SK-N-SH (cell line): ENCODE measurements at regions not wholly inside any gene's neighbourhood (a gene's known extent, or its start where the extent isn't known, plus 50 kb on each side); places are given as distances from the start of the nearest gene placed in this dataset.

Experiments
- CTCF ChIA-PET: fragments of 300-600, 350-600 bp; formaldehyde crosslinking; extraction: SDS; loops from one replicate; lab custom pipeline; 2021; lab: Yijun Ruan, JAX
- POLR2A ChIA-PET: fragments of 350-600 bp; sonication (Branson Sonifier 250); formaldehyde crosslinking; extraction: SDS; loops from one replicate; lab custom pipeline; 2020; ENCODE audit warnings: antibody characterized with exemption, inconsistent platforms; lab: Yijun Ruan, JAX
- DNase-seq: peaks from one replicate; pipeline ENCODE4 v3.0.0; 2012
- H2AFZ ChIP-seq: fragments of 200-600 bp; sonication (generic); 2 replicates; pipeline ENCODE4 v1.8.1; 2016; ENCODE audit warnings: antibody characterized with exemption, mild to moderate bottlenecking, low read depth
- H3F3A ChIP-seq: fragments of 200-600 bp; sonication (generic); replicated peaks from 2 replicates; pipeline ENCODE3; 2016; ENCODE audit warnings: antibody characterized with exemption, mild to moderate bottlenecking; ENCODE audit not compliant: insufficient read depth
- H3K27ac ChIP-seq, 2 experiments: fragments of 200-500 bp in 1 of 2; fragments of 200-600 bp in 1 of 2; sonication (Bioruptor generic) in 1 of 2; sonication (generic), shearing (Covaris generic) in 1 of 2; 2 replicates each; pipeline versions ENCODE4 v1.5.1 to v1.6.1; 2014 to 2016; ENCODE audit warnings: low read depth in 2 of 2, inconsistent platforms in 1 of 2, low read length in 1 of 2, mild to moderate bottlenecking in 1 of 2, mixed read lengths in 1 of 2
- H3K27me3 ChIP-seq: fragments of 200-600 bp; sonication (generic), shearing (Covaris generic); 2 replicates; pipeline ENCODE4 v1.6.1; 2016; ENCODE audit warnings: mixed run types; ENCODE audit not compliant: insufficient read depth
- H3K36me3 ChIP-seq, 2 experiments: fragments of 200-500 bp in 1 of 2; fragments of 200-600 bp in 1 of 2; sonication (Bioruptor generic) in 1 of 2; sonication (generic) in 1 of 2; replicated peaks in 1 of 2; 2 replicates each; pipeline versions ENCODE3 to v1.5.1; 2014 to 2016; ENCODE audit warnings: low read length in 1 of 2, mild to moderate bottlenecking in 1 of 2; ENCODE audit not compliant: insufficient read depth in 2 of 2, control insufficient read depth in 1 of 2
- H3K4me1 ChIP-seq, 2 experiments: fragments of 200-500 bp in 1 of 2; fragments of 200-600 bp in 1 of 2; sonication (Bioruptor generic) in 1 of 2; sonication (generic), shearing (Covaris generic) in 1 of 2; 2 replicates each; pipeline versions ENCODE4 v1.5.1 to v1.6.1; 2014 to 2016; ENCODE audit warnings: low read depth in 1 of 2, low read length in 1 of 2, mixed run types in 1 of 2; ENCODE audit not compliant: insufficient read depth in 2 of 2, control insufficient read depth in 1 of 2
- H3K4me2 ChIP-seq: fragments of 200-600 bp; sonication (generic), shearing (Covaris generic); 2 replicates; pipeline ENCODE4 v1.6.1; 2017; ENCODE audit warnings: mixed run types
- H3K4me3 ChIP-seq, 2 experiments: fragments of 200-500 bp in 1 of 2; fragments of 200-600 bp in 1 of 2; sonication (Bioruptor generic) in 1 of 2; sonication (generic), shearing (Covaris generic) in 1 of 2; 2 replicates each; pipeline versions ENCODE4 v1.5.1 to v1.8.1; 2014 to 2016; ENCODE audit warnings: low read depth in 2 of 2, inconsistent platforms in 1 of 2, low read length in 1 of 2, mild to moderate bottlenecking in 1 of 2, mixed read lengths in 1 of 2, moderate library complexity in 1 of 2
- H3K79me2 ChIP-seq: fragments of 200-600 bp; sonication (generic); 2 replicates; pipeline ENCODE4 v1.8.1; 2017; ENCODE audit warnings: mild to moderate bottlenecking; ENCODE audit not compliant: insufficient read depth
- H3K9ac ChIP-seq: fragments of 200-600 bp; sonication (generic); 2 replicates; pipeline ENCODE4 v1.6.1; 2017; ENCODE audit warnings: mixed run types
- H3K9me2 ChIP-seq: fragments of 200-600 bp; sonication (generic); 2 replicates; pipeline ENCODE4 v1.6.1; 2017; ENCODE audit warnings: mixed run types
- H3K9me3 ChIP-seq: fragments of 200-600 bp; sonication (generic); 2 replicates; pipeline ENCODE4 v1.6.1; 2017; ENCODE audit warnings: mixed run types, mild to moderate bottlenecking, moderate library complexity
- H4K20me1 ChIP-seq: fragments of 200-600 bp; sonication (generic); 2 replicates; pipeline ENCODE4 v1.6.1; 2017; ENCODE audit warnings: mild to moderate bottlenecking, mixed run types; ENCODE audit not compliant: insufficient read depth
- CHD2 ChIP-seq: fragments of 150-350 bp; IDR thresholded peaks from 2 replicates; pipeline ENCODE4 v1.6.1; 2018; ENCODE audit warnings: low read length; ENCODE audit not compliant: partially characterized antibody
- ELF1 ChIP-seq: IDR thresholded peaks from 2 replicates; pipeline ENCODE4 v1.4.0; 2012
- EZH2phosphoT487 ChIP-seq: fragments of 200-600 bp; sonication (generic); IDR thresholded peaks from 2 replicates; pipeline ENCODE4 v1.6.1; 2017; ENCODE audit warnings: low read depth, mixed run types, mild to moderate bottlenecking, antibody characterized with exemption, moderate library complexity, borderline replicate concordance
- FOSL2 ChIP-seq: IDR thresholded peaks from 2 replicates; pipeline ENCODE4 v1.4.0; 2012; ENCODE audit warnings: low read depth, mild to moderate bottlenecking, moderate library complexity, borderline replicate concordance
- IRF3 ChIP-seq: fragments of 150-350 bp; IDR thresholded peaks from 2 replicates; pipeline ENCODE4 v1.6.1; 2016; ENCODE audit warnings: mild to moderate bottlenecking, low read depth, low read length
- MEF2A ChIP-seq: IDR thresholded peaks from 2 replicates; pipeline ENCODE4 v1.4.0; 2012; ENCODE audit warnings: low read depth, borderline replicate concordance
- RXRA ChIP-seq: IDR thresholded peaks from 2 replicates; pipeline ENCODE4 v1.4.0; 2012; ENCODE audit warnings: low read depth, mild to moderate bottlenecking, borderline replicate concordance
- SIN3A ChIP-seq: IDR thresholded peaks from 2 replicates; pipeline ENCODE4 v1.6.1; 2012; ENCODE audit warnings: low read depth, mild to moderate bottlenecking, low read length, moderate library complexity, borderline replicate concordance
- TCF12 ChIP-seq: IDR thresholded peaks from 2 replicates; pipeline ENCODE4 v1.4.0; 2012
- YY1 ChIP-seq: IDR thresholded peaks from 2 replicates; pipeline ENCODE4 v1.4.0; 2012; ENCODE audit warnings: low read depth, mild to moderate bottlenecking
- ZBTB33 ChIP-seq: IDR thresholded peaks from 2 replicates; pipeline ENCODE4 v1.4.0; 2012; ENCODE audit warnings: low read depth, borderline replicate concordance
- WGBS: methylation state at CpG from one replicate; pipeline ENCODE4 v1.1.6; 2017; ENCODE audit warnings: low lambda C conversion rate; 5-methylcytosine and 5-hydroxymethylcytosine counted together
- TF ChIP-seq, protein P1 (sequence below): IDR thresholded peaks from 2 replicates; pipeline ENCODE4 v1.6.1; 2012; ENCODE audit warnings: mild to moderate bottlenecking, low read depth, low read length, moderate library complexity
- TF ChIP-seq, protein P2 (sequence below): IDR thresholded peaks from 2 replicates; pipeline ENCODE4; 2012

DNA sequence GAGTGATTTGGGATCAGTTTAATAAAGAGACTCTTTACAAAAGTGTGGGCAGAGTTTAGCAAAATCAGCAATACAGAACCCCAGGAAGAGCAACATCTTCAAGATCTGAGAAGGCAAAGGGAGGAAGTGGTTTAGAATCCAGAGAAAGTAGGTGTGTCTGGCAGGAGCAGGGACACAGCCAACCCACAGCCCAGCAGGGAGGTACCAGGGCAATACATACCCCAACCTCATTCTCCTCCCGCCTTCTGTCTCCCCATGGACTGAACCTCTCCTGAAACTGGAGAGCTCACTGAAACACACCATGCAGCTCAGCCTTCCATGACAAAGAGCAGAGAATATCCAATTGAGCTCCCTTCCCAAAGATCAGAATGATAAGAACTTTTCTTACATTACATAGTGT is 283.4 kb downstream of the PRELID2 start:
- Histone ChIP-seq H3K79me2 (no peaks in the 10 kb centered on the region), H3K4me3 (no peak overlapping the region), H3K27ac (no peak overlapping the region), H2AFZ (no peak overlapping the region), H3K9me3 (no peaks in the 10 kb centered on the region), H3K4me1 (peaks cover 0 to 4% of the 10 kb centered on the region in 2 experiments; a peak in 1 of 4 replicates), H3K9me2 (no peaks in the 10 kb centered on the region), H3F3A (peaks cover 11% of the 10 kb centered on the region), H3K27me3 (no peaks in the 10 kb centered on the region), H3K9ac (no peak overlapping the region), H3K36me3 (no peaks in the 10 kb centered on the region), H3K4me2 (no peak overlapping the region), H4K20me1 (no peaks in the 10 kb centered on the region)
- DNase-seq: no peak
- TF ChIP-seq TCF12 (no peak), IRF3 (no peak), ELF1 (no peak), CHD2 (no peak), ZBTB33 (no peak), EZH2phosphoT487 (no peak), MEF2A (no peak), SIN3A (no peak), FOSL2 (no peak), RXRA (no peak), YY1 (no peak)
- TF ChIP-seq, protein P1, sequence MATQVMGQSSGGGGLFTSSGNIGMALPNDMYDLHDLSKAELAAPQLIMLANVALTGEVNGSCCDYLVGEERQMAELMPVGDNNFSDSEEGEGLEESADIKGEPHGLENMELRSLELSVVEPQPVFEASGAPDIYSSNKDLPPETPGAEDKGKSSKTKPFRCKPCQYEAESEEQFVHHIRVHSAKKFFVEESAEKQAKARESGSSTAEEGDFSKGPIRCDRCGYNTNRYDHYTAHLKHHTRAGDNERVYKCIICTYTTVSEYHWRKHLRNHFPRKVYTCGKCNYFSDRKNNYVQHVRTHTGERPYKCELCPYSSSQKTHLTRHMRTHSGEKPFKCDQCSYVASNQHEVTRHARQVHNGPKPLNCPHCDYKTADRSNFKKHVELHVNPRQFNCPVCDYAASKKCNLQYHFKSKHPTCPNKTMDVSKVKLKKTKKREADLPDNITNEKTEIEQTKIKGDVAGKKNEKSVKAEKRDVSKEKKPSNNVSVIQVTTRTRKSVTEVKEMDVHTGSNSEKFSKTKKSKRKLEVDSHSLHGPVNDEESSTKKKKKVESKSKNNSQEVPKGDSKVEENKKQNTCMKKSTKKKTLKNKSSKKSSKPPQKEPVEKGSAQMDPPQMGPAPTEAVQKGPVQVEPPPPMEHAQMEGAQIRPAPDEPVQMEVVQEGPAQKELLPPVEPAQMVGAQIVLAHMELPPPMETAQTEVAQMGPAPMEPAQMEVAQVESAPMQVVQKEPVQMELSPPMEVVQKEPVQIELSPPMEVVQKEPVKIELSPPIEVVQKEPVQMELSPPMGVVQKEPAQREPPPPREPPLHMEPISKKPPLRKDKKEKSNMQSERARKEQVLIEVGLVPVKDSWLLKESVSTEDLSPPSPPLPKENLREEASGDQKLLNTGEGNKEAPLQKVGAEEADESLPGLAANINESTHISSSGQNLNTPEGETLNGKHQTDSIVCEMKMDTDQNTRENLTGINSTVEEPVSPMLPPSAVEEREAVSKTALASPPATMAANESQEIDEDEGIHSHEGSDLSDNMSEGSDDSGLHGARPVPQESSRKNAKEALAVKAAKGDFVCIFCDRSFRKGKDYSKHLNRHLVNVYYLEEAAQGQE: no peak
- TF ChIP-seq, protein P2, sequence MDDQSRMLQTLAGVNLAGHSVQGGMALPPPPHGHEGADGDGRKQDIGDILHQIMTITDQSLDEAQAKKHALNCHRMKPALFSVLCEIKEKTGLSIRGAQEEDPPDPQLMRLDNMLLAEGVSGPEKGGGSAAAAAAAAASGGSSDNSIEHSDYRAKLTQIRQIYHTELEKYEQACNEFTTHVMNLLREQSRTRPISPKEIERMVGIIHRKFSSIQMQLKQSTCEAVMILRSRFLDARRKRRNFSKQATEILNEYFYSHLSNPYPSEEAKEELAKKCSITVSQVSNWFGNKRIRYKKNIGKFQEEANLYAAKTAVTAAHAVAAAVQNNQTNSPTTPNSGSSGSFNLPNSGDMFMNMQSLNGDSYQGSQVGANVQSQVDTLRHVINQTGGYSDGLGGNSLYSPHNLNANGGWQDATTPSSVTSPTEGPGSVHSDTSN: no peak
- CTCF ChIA-PET: no interaction called here
- POLR2A ChIA-PET: no interaction called here
- WGBS: 100% methylated on average over 1 of the region's 1 CpG
